Amniotic epithelial cell (primary cell): ENCODE measurements at regions not wholly inside any gene's neighbourhood (a gene's known extent, or its start where the extent isn't known, plus 50 kb on each side); places are given as distances from the start of the nearest gene placed in this dataset.
"Not testable (repeated sequence)": the region's sequence is repeated elsewhere in the genome, so short reads cannot be mapped to it uniquely, and the experiment has no call there.

ENCODE experiments used
- DNase-seq: peaks from one replicate; pipeline ENCODE4 v3.0.0-alpha.2; 2010; ENCODE audit warnings: low read depth

GRCh38 chr3:101998256-101998926 is 149.1 kb downstream of the NFKBIZ start:
- DNase-seq, result peak; percentile 76

GRCh38 chr3:101999177-101999779 is 150.0 kb downstream of the NFKBIZ start:
- DNase-seq, result no peak

GRCh38 chr3:102000620-102001209 is 151.4 kb downstream of the NFKBIZ start:
- no peak for DNase-seq

GRCh38 chr3:102002056-102002455 is 152.7 kb downstream of the NFKBIZ start:
- DNase-seq, result no peak

- DNase-seq, result no peak
These were observed 155.2 kb downstream of the NFKBIZ start for GRCh38 chr3:102004561-102004960.

GRCh38 chr3:102005551-102005950 is 156.2 kb downstream of the NFKBIZ start:
- DNase-seq, result no peak

GRCh38 chr3:102006812-102007485 is 157.6 kb downstream of the NFKBIZ start:
- DNase-seq, result peak; percentile 96

GRCh38 chr3:102008436-102008835 is 159.1 kb downstream of the NFKBIZ start:
- not testable (repeated sequence) for DNase-seq

GRCh38 chr3:102016417-102016816 is 167.1 kb downstream of the NFKBIZ start:
- DNase-seq, result no peak

- DNase-seq, result no peak
These were observed 168.5 kb downstream of the NFKBIZ start for GRCh38 chr3:102017784-102018183.

- no peak for DNase-seq
These were observed 169.2 kb downstream of the NFKBIZ start for GRCh38 chr3:102018551-102018950.

GRCh38 chr3:102020735-102021134 is 171.4 kb downstream of the NFKBIZ start:
- no peak for DNase-seq

GRCh38 chr3:102024270-102024904 is 175.1 kb downstream of the NFKBIZ start:
- no peak for DNase-seq

GRCh38 chr3:102025606-102026270 is 176.4 kb downstream of the NFKBIZ start:
- DNase-seq, result no peak

GRCh38 chr3:102026656-102027055 is 177.3 kb downstream of the NFKBIZ start:
- peak; percentile 65 for DNase-seq

GRCh38 chr3:102030661-102031060 is 181.3 kb downstream of the NFKBIZ start:
- DNase-seq, result no peak

GRCh38 chr3:102031834-102032233 is 182.5 kb downstream of the NFKBIZ start:
- no peak for DNase-seq

GRCh38 chr3:102032491-102033383 is 183.4 kb downstream of the NFKBIZ start:
- DNase-seq, result no peak

- no peak for DNase-seq
These were observed 185.5 kb downstream of the NFKBIZ start for GRCh38 chr3:102034639-102035451.

GRCh38 chr3:102036017-102036416 is 186.7 kb downstream of the NFKBIZ start:
- no peak for DNase-seq
